GM23338 (cell line): ENCODE measurements at regions not wholly inside any gene's neighbourhood (a gene's known extent, or its start where the extent isn't known, plus 50 kb on each side); places are given as distances from the start of the nearest gene placed in this dataset.
A peak's percentile ranks its signal among the peaks of the same experiment; 100 is the strongest.

ENCODE experiments used
- ATAC-seq: fragments of 200-7000 bp; cut with Tn5 transposase; 3 replicates; pipeline ENCODE4 v1.9.1; 2020
- DNase-seq: peaks from one replicate; pipeline ENCODE4 v3.0.0-alpha.2; 2015; ENCODE audit warnings: low spot score
- H2AFZ ChIP-seq: fragments of 200-600 bp; sonication (generic); 2 replicates; pipeline ENCODE4 v1.8.0; 2016; ENCODE audit warnings: antibody characterized with exemption, mild to moderate bottlenecking, moderate library complexity
- H3F3A ChIP-seq: fragments of 200-600 bp; sonication (generic); replicated peaks from 2 replicates; pipeline ENCODE4 v1.8.0; 2017; ENCODE audit warnings: antibody characterized with exemption, mixed run types, low read depth
- H3K27ac ChIP-seq: fragments of 200-600 bp; sonication (generic); 2 replicates; pipeline ENCODE4 v1.6.1; 2016; ENCODE audit warnings: low read depth
- H3K27me3 ChIP-seq: fragments of 200-600 bp; sonication (generic); 2 replicates; pipeline ENCODE4 v1.8.0; 2016; ENCODE audit warnings: mild to moderate bottlenecking, mixed run types, moderate library complexity; ENCODE audit not compliant: insufficient read depth
- H3K36me3 ChIP-seq: fragments of 200-600 bp; sonication (generic); 2 replicates; pipeline ENCODE4 v1.8.0; 2016; ENCODE audit warnings: mild to moderate bottlenecking; ENCODE audit not compliant: insufficient read depth
- H3K4me1 ChIP-seq: fragments of 200-600 bp; sonication (generic); 2 replicates; pipeline ENCODE4 v1.8.0; 2016; ENCODE audit warnings: mild to moderate bottlenecking, moderate library complexity; ENCODE audit not compliant: insufficient read depth
- H3K4me2 ChIP-seq: fragments of 200-600 bp; sonication (generic); 2 replicates; pipeline ENCODE4 v1.7.1; 2017; ENCODE audit warnings: mixed run types
- H3K4me3 ChIP-seq: fragments of 200-600 bp; sonication (generic); 2 replicates; pipeline ENCODE4 v1.6.1; 2016; ENCODE audit warnings: mixed run types
- H3K79me2 ChIP-seq: fragments of 200-600 bp; sonication (generic); replicated peaks from 2 replicates; pipeline ENCODE4 v1.8.0; 2017; ENCODE audit warnings: mild to moderate bottlenecking; ENCODE audit not compliant: insufficient read depth
- H3K9me2 ChIP-seq: fragments of 200-600 bp; sonication (generic); 2 replicates; pipeline ENCODE4 v1.8.0; 2017; ENCODE audit not compliant: insufficient read depth
- H4K20me1 ChIP-seq: fragments of 200-600 bp; sonication (generic); replicated peaks from 2 replicates; pipeline ENCODE4 v1.8.0; 2017; ENCODE audit warnings: mild to moderate bottlenecking; ENCODE audit not compliant: insufficient read depth
- H3K27ac Mint-ChIP-seq: 2 replicates; pipeline ENCODE4 v1.8.0; 2020; ENCODE audit warnings: inconsistent platforms, mild to moderate bottlenecking, moderate library complexity, mixed read lengths
- H3K27me3 Mint-ChIP-seq: 3 replicates; pipeline ENCODE4 v1.8.0; 2022; ENCODE audit warnings: low read depth, mild to moderate bottlenecking, moderate library complexity, mixed read lengths, inconsistent platforms; ENCODE audit not compliant: insufficient read depth, poor library complexity
- H3K36me3 Mint-ChIP-seq: 3 replicates; pipeline ENCODE4 v1.8.0; 2021; ENCODE audit warnings: low read depth, mild to moderate bottlenecking, inconsistent platforms, moderate library complexity, mixed read lengths
- H3K4me1 Mint-ChIP-seq: 3 replicates; pipeline ENCODE4 v1.8.0; 2020; ENCODE audit warnings: mild to moderate bottlenecking, inconsistent platforms, mixed read lengths
- H3K4me3 Mint-ChIP-seq: 3 replicates; pipeline ENCODE4 v1.8.0; 2021; ENCODE audit warnings: moderate library complexity, mild to moderate bottlenecking, inconsistent platforms, mixed read lengths
- H3K9me3 Mint-ChIP-seq: 3 replicates; pipeline ENCODE4 v1.8.0; 2020; ENCODE audit warnings: moderate library complexity, mild to moderate bottlenecking, inconsistent platforms, mixed read lengths
- CREB1 ChIP-seq: fragments of 250-450 bp; sonication (Bioruptor Pico); IDR thresholded peaks from 2 replicates; pipeline ENCODE4 v1.5.0; 2020; ENCODE audit warnings: low read depth, mild to moderate bottlenecking, moderate library complexity
- EZH2 ChIP-seq: fragments of 200-600 bp; sonication (generic); IDR thresholded peaks from one replicate; pipeline ENCODE4 v1.8.0; 2017; ENCODE audit warnings: antibody characterized with exemption, mild to moderate bottlenecking, low read depth; ENCODE audit not compliant: unreplicated experiment
- JUNB ChIP-seq: IDR thresholded peaks from one replicate; pipeline ENCODE4 v1.6.1; 2016; ENCODE audit warnings: antibody characterized with exemption; ENCODE audit not compliant: unreplicated experiment
- POLR2AphosphoS5 ChIP-seq: IDR thresholded peaks from 2 replicates; pipeline ENCODE4 v1.6.1; 2016; ENCODE audit warnings: antibody characterized with exemption, low read depth
- REST ChIP-seq: IDR thresholded peaks from one replicate; pipeline ENCODE4 v1.6.1; 2018; ENCODE audit warnings: antibody characterized with exemption; ENCODE audit not compliant: unreplicated experiment
- STAT1 ChIP-seq: IDR thresholded peaks from one replicate; pipeline ENCODE4 v1.6.1; 2016; ENCODE audit warnings: antibody characterized with exemption; ENCODE audit not compliant: unreplicated experiment
- TF ChIP-seq, protein P1 (sequence below): fragments of 250-450 bp; sonication (Bioruptor Pico); IDR thresholded peaks from 2 replicates; pipeline ENCODE4 v1.5.0; 2020; ENCODE audit warnings: mild to moderate bottlenecking, moderate library complexity
- TF ChIP-seq, protein P2 (sequence below): IDR thresholded peaks from 2 replicates; pipeline ENCODE4 v1.6.1; 2016; ENCODE audit warnings: antibody characterized with exemption

GRCh38 chr10:16119445-16119844 lies 259.1 kb upstream of the MINDY3 start:
- no peaks in the 10 kb centered on the region for H3K27me3 ChIP-seq
- no peak overlapping the region for H3K4me3 Mint-ChIP-seq
- no peaks in the 10 kb centered on the region for H3K27me3 Mint-ChIP-seq
- H3F3A ChIP-seq, result no peaks in the 10 kb centered on the region
- H3K36me3 Mint-ChIP-seq, result no peaks in the 10 kb centered on the region
- H3K27ac Mint-ChIP-seq, result no peak overlapping the region
- ATAC-seq (no peak), DNase-seq (no peak)
- no peaks in the 10 kb centered on the region for H4K20me1 ChIP-seq
- TF ChIP-seq POLR2AphosphoS5 (no peak), EZH2 (no peak), JUNB (no peak), REST (peak; percentile 49), CREB1 (CRISPR knock-in tag) (no peak), STAT1 (no peak)
- TF ChIP-seq, protein P1, sequence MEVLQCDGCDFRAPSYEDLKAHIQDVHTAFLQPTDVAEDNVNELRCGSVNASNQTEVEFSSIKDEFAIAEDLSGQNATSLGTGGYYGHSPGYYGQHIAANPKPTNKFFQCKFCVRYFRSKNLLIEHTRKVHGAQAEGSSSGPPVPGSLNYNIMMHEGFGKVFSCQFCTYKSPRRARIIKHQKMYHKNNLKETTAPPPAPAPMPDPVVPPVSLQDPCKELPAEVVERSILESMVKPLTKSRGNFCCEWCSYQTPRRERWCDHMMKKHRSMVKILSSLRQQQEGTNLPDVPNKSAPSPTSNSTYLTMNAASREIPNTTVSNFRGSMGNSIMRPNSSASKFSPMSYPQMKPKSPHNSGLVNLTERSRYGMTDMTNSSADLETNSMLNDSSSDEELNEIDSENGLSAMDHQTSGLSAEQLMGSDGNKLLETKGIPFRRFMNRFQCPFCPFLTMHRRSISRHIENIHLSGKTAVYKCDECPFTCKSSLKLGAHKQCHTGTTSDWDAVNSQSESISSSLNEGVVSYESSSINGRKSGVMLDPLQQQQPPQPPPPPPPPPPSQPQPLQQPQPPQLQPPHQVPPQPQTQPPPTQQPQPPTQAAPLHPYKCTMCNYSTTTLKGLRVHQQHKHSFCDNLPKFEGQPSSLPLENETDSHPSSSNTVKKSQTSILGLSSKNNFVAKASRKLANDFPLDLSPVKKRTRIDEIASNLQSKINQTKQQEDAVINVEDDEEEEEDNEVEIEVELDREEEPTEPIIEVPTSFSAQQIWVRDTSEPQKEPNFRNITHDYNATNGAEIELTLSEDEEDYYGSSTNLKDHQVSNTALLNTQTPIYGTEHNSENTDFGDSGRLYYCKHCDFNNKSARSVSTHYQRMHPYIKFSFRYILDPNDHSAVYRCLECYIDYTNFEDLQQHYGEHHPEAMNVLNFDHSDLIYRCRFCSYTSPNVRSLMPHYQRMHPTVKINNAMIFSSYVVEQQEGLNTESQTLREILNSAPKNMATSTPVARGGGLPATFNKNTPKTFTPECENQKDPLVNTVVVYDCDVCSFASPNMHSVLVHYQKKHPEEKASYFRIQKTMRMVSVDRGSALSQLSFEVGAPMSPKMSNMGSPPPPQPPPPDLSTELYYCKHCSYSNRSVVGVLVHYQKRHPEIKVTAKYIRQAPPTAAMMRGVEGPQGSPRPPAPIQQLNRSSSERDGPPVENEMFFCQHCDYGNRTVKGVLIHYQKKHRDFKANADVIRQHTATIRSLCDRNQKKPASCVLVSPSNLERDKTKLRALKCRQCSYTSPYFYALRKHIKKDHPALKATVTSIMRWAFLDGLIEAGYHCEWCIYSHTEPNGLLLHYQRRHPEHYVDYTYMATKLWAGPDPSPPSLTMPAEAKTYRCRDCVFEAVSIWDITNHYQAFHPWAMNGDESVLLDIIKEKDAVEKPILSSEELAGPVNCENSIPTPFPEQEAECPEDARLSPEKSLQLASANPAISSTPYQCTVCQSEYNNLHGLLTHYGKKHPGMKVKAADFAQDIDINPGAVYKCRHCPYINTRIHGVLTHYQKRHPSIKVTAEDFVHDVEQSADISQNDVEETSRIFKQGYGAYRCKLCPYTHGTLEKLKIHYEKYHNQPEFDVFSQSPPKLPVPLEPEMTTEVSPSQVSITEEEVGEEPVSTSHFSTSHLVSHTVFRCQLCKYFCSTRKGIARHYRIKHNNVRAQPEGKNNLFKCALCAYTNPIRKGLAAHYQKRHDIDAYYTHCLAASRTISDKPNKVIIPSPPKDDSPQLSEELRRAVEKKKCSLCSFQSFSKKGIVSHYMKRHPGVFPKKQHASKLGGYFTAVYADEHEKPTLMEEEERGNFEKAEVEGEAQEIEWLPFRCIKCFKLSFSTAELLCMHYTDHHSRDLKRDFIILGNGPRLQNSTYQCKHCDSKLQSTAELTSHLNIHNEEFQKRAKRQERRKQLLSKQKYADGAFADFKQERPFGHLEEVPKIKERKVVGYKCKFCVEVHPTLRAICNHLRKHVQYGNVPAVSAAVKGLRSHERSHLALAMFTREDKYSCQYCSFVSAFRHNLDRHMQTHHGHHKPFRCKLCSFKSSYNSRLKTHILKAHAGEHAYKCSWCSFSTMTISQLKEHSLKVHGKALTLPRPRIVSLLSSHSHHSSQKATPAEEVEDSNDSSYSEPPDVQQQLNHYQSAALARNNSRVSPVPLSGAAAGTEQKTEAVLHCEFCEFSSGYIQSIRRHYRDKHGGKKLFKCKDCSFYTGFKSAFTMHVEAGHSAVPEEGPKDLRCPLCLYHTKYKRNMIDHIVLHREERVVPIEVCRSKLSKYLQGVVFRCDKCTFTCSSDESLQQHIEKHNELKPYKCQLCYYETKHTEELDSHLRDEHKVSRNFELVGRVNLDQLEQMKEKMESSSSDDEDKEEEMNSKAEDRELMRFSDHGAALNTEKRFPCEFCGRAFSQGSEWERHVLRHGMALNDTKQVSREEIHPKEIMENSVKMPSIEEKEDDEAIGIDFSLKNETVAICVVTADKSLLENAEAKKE, result no peak
- TF ChIP-seq, protein P2, sequence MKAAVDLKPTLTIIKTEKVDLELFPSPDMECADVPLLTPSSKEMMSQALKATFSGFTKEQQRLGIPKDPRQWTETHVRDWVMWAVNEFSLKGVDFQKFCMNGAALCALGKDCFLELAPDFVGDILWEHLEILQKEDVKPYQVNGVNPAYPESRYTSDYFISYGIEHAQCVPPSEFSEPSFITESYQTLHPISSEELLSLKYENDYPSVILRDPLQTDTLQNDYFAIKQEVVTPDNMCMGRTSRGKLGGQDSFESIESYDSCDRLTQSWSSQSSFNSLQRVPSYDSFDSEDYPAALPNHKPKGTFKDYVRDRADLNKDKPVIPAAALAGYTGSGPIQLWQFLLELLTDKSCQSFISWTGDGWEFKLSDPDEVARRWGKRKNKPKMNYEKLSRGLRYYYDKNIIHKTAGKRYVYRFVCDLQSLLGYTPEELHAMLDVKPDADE, result no peak
- H3K79me2 ChIP-seq, result no peaks in the 10 kb centered on the region
- H2AFZ ChIP-seq, result no peak overlapping the region
- no peak overlapping the region for H3K27ac ChIP-seq
- H3K4me2 ChIP-seq, result no peak overlapping the region
- no peaks in the 10 kb centered on the region for H3K9me3 Mint-ChIP-seq
- peaks cover 12% of the 10 kb centered on the region; the same call in 1 of the 2 replicates for H3K9me2 ChIP-seq
- H3K4me3 ChIP-seq, result no peak overlapping the region
- H3K4me1 Mint-ChIP-seq, result peaks cover 3% of the 10 kb centered on the region; the same call in 2 of the 3 replicates
- no peaks in the 10 kb centered on the region for H3K36me3 ChIP-seq
- no peaks in the 10 kb centered on the region for H3K4me1 ChIP-seq
